ENCODE measurements at regions not wholly inside any gene's neighbourhood (a gene's known extent, or its start where the extent isn't known, plus 50 kb on each side); places are given as distances from the start of the nearest gene placed in this dataset.
"Not testable (repeated sequence)": the region's sequence is repeated elsewhere in the genome, so short reads cannot be mapped to it uniquely, and the experiment has no call there.

DNA sequence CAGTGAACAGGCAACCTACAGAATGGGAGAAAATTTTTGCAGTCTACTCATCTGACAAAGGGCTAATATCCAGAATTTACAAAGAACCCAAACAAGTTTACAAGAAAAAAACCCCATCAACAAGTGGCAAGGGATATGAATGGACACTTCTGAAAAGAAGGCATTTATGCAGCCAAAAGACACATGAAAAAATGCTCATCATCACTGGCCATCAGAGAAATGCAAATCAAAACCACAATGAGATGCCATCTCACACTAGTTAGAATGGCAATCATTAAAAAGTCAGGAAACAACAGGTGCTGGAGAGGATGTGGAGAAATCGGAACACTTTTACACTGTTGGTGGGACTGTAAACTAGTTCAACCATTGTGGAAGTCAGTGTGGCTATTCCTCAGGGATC lies 80.3 kb downstream of the ZNF474 start:
- not testable (repeated sequence) for DNase-seq (ENCODE audit: low spot score)

DNA sequence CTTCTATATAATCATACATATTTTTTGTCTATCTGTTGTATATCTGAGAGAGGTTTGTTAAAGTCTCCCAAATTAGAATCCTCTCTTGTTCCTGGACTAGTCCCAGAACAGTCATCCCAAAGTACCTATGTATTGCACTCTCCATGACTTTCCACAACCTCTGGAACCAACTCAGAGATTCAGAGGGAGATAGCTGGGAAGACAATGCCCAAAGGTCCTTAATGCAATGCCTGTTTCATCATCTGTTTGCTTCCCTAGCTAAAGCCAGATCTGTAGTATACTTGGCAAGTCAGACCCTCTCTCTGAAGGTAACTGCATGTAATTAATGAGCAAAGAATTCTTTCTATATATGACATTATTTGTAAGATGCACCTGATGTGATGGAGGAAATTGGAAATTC lies 89.4 kb downstream of the ZNF474 start:
- DNase-seq (ENCODE audit: low spot score): no peak

DNA sequence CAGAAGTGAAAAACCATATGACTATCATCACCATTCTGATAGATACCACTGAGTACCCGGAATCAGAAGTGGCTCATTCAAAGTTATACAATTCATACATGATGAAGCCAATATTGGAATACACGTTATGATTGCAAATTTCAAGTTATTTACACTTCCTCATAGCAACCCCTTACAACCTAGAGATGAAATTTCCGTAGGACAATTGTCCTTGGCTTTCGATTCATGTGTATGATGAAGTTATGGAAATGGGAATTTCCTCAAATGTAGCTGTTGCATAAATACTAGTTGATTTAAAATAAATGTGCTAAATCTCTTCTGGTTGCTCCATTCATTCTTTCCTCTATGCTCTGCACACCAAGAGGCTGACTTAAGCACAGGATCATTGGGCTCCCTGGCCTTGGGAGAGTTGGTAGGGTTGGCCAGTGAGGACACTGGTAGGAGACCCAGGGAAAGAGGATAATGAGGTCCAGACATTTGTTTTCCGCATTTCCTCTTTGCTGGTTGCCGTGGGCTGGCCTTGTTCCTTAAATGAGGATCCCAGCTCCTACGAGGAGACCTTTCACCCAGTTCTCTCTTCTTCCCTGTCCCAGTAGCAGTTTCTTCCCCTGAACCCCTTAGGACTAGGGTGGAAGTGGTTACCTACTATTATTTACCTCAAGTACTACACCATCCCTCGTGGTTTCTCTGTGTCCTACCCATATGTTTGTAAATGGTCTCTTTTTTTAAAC lies 90.3 kb downstream of the ZNF474 start:
- DNase-seq (ENCODE audit: low spot score): no peak

DNA sequence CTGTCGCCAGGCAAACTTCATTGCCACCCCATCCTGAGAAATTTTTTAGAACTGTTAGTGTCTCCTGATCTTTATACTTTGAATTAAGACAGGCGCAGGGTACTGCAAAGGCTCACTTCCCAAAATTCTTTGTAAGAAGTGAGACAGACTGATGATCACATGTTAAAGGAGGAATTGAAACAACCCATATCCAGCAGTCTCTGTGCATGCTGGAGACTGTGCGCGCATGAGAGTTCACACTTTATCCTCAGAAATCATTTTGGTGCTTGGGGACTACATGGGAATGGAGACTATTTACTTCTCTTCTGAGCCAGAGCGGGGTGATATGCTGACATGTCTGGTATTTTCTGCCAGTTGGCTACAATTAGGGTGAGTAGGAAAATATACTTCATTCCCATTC lies 91.2 kb downstream of the ZNF474 start:
- peak; percentile 22 for DNase-seq (ENCODE audit: low spot score)

DNA sequence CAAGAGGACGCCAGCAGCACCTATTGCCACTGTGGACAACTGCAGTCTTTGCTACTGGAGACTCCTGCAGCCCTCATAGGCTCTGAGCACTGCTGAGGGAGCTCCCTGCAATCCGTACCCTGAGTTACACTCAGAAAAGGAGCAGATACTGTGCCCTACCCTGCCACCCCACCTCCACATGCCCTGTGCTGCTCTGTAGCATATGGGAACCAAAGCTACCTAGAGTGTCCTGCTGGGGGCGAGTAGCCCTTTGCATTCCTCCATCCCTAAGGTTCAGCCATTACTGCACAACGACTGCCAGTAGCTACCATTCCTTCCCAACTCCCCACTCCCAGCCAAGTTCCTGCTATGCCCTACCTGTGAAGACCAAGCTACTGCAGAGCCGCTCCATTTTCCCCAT lies 90.2 kb upstream of the SNCAIP start:
- DNase-seq (ENCODE audit: low spot score): no peak

DNA sequence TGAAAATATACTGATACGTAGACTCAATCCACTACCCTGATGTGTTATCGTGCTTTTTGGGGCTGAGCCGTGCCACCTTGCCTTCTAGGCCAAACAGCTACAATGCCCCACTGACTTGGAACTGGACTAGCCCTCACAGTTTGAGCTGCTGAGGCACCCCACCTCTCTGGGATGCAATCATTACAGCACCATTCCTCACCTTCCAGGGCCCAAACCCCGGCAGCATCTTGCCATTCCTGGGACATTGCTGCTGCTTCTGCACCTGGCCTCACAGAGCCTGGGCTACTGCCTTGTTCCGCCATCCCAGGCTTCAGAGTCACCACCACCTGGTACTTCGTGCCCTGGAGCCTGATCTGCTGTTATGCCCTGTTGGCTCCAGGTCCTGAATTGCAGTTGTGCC lies 89.5 kb upstream of the SNCAIP start:
- DNase-seq (ENCODE audit: low spot score): no peak

DNA sequence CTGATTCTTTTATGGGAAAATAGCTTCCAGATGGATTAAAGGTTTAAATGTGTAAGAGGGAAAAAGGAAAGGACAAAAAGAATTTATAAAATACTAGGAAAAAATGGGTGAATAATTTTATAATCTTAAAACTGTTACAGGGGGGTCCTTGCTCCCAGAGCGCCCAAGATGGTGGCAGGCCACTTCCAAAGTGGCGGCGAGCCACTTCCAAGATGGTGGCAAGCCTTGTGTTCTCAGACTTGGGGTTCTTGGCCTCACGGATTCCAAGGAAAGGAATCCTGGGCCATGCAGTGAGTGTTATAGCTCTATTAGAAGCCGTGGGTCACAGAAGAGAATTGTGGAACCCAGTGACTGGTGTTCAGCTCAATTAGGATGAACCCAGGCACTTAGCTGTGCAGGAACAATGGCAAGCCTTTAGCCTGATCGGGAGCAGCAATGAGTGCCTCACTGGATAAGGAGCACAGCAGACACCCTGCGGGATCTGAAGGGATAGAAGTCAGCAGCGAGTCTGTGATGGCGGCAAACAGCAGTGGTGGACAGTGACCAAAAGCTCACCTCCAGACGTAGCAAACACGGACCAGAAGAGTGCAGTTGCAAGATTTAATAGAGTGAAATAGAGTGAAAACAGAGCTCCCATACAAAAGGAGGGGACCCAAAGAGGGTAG lies 83.2 kb upstream of the SNCAIP start:
- DNase-seq (ENCODE audit: low spot score): no peak

DNA sequence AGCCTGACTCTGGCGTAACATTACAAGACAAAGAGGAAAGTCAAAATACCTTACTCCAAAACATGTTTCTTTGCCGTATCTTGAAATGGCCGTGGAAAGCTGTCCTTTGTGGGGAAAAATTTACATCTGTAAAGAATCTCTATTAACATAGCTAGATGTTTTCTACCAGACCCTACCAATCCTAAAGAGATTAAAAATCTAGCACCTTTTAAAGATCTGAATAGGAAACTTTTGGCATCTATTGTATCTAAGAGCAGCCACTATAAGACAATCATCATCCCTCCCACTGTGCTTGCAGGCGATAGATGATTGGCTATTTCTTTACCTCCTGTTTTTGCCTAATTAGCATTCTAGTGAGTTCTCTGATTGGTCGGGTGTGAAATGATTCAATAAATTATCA lies 82.5 kb upstream of the SNCAIP start:
- no peak for DNase-seq (ENCODE audit: low spot score)

DNA sequence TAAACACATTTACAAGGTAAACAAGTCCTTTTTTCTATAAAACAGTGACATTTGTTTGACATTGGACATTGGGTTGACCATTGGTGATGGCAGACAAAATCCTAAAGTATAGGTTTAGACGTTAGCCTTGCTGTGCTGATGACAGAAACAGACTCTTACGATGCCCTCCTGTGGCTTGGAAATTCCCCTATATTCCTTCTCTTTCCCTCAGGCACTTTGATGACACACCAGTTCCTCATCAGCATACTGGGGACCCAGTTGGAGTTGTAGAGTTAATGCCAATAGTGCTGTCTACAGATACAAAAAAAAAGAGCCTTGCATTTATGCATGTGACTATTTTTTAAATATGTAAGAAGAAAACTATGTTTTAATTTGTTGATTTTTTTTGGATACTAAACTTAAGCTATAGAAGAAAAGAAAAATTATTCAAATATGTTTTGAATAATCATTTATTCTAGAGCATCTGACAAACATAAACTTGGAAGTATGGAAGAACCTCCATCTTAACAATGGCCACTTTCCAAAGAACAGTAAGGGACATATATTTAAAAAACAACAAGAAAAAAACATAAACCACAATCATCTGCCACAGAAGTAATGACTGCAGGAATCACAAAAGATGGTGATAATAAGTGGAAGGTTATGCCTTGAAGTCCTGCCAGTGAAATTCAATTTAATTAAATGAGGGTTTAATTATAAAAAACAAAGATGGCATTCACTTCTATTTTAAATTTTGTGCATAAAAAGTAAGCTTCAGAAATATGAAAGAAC lies 75.6 kb upstream of the SNCAIP start:
- no peak for DNase-seq (ENCODE audit: low spot score)

DNA sequence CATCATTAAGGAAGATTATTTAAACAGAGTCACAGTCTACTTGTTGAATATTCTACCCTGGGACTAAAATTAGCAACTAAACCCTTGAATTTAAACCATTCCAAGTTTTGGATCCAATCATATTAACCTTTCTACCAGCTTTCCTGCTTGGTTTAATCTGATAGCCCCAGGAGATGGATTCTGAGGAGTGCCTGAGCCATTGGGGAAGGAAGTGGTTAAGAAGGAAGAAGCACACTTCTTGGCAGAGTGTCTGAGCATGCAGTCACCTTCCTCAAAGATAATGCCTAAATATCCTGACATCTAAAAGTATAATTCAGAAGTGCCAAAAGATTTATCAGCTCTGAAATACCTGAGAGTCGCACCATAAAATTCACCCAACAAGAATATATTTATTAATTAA lies 74.1 kb upstream of the SNCAIP start:
- no peak for DNase-seq (ENCODE audit: low spot score)

DNA sequence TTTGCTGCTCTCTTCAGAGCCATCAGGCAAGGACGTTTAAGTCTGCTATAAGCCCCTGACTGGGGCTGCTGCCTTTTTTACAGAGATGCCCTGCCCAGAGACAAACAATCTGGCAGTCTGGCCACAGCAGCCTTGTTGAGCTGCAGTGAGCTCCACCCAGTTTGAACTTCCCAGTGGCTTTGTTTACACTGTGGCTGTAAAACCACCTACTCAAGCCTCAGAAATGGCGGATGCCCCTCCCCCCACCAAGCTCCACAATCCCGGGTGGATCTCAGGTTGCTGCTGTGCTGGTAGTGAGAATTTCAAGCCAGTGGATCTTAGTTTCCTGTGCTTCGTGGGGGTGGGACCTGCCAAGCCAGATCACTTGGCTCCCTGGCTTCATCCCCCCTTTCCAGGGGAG lies 59.7 kb upstream of the SNCAIP start:
- no peak for DNase-seq (ENCODE audit: low spot score)

DNA sequence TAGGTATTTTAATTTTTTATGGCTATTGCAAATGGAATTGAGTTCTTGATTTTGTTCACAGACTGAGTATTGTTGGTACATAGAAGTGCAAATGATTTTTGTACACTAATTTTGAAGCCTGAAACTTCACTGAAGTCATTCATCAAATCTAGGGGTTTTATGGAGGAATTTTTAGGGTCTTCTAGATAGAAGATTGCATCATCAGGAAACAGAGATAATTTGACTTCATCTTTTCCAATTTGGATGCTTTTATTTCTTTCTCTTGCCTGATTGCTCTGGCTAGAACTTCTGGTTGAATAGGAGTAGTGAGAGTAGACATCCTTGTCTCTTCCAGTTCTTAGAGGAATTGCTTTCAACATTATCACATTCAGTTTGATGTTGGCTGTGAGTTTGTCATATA lies 58.2 kb upstream of the SNCAIP start:
- no peak for DNase-seq (ENCODE audit: low spot score)

DNA sequence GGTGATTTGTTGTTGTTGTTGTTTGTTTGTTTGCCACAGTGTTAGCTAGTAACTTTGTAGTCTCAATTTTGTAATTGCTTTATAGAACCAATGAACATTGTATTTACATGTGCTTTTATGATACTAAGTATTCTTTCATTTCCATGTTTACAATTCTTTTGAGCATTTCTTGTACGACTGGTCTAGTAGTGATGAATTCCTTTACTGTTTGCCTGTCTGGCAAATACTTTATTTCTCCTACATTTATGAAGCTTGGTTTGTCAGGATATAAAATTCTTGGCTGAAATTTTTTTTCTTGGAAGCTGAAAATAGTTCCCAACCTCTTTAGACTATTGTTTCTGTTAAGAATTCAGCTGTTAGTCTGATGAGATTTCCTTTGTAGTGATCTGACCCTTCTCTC lies 55.6 kb upstream of the SNCAIP start:
- DNase-seq (ENCODE audit: low spot score): no peak

DNA sequence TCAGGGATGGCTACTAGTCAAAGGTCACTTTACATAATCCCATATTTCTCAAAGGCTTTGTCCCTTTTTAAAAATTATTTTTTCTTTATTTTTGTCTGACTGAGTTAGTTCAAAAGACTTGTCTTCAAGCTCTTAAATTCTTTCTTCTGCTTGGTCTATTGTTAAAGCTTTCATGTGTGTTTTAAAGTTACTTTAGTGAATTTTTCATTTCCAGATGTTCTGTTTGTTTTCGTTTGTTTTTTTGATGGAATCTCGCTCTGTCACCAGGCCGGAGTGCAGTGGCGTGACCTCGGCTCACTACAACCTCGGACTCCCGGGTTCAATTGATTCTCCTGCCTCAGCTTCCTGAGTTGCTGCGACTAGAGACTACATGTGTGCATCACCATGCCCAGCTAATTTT lies 55.0 kb upstream of the SNCAIP start:
- no peak for DNase-seq (ENCODE audit: low spot score)

DNA sequence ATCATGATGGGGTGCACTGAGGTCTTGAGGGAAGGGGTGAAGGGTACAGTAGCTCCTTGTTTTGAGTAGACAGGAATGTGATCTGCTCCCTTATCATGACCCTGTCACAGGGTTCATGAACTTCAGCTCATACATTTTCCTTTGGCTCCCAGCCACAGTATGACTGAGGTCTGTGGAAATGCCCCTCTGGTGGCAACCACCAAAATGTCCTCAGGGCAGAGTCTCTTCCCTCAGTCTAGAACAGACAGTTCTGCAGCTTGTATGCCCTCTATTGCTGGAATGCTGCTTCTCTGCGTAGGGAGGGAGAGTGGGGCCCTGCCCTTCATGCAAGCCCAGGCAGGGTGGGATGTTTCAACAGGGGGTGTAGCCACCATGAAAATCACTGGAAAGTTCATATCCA lies 53.8 kb upstream of the SNCAIP start:
- DNase-seq (ENCODE audit: low spot score): no peak

DNA sequence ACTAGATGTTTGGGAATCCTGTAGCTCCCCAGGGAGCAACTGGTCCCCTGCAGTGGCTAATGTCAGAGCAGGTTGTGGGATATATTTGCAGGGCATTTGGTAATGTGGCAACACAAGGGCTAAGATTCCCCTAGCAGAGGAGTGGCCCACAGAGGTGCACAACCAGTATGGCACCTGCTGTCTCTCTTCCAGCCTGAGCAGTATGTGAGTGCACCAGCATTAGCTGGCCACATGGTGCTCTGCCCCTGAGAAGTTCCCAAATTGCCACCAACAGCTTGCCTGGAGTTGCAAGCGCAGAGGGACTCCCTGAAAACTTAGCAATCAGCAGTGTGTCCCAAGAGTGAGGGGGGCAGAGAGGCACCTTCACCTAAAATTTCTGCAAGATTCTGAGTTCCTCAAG lies 53.2 kb upstream of the SNCAIP start:
- no peak for DNase-seq (ENCODE audit: low spot score)

DNA sequence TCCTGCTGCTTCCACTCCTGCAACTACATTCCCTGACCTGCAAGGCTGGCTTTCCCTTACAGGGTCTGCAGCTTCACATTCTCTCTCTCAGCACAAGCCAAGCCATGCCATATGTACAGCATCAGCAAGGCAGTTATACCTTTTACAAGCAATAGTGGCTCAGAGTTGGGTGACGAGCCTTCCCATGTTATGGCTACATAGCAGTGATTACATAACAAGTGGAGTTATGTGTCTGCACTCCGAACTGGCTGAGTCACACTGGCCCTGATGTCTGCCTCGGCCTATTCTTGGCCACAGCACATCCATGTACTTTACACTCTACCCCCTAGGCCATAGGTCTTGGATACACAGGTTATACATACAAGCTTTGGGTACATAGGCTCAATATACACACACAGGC lies 52.0 kb upstream of the SNCAIP start:
- DNase-seq (ENCODE audit: low spot score): no peak

DNA sequence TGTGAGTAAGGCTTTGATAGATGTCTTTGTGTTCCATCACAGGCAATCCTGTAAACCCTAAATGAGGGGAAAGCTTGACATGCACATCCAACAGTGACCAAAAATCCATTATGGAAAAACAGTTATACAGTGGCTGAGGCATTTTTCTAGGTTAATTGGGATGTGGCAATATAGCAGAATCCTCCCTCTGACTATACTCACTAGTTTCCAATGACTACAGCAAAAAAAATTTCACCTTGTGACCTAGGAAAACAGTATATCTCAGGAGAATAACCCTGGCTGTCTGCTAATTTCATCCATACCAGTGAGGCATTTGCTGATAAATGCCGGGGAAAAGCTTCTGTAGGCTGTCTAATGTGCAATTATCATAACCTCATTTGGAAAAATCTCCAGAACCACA lies 49.9 kb upstream of the SNCAIP start:
- no peak for DNase-seq (ENCODE audit: low spot score)

Data from putamen (tissue), 1 donor.